ENCODE measurements at regions not wholly inside any gene's neighbourhood (a gene's known extent, or its start where the extent isn't known, plus 50 kb on each side); places are given as distances from the start of the nearest gene placed in this dataset.

DNA sequence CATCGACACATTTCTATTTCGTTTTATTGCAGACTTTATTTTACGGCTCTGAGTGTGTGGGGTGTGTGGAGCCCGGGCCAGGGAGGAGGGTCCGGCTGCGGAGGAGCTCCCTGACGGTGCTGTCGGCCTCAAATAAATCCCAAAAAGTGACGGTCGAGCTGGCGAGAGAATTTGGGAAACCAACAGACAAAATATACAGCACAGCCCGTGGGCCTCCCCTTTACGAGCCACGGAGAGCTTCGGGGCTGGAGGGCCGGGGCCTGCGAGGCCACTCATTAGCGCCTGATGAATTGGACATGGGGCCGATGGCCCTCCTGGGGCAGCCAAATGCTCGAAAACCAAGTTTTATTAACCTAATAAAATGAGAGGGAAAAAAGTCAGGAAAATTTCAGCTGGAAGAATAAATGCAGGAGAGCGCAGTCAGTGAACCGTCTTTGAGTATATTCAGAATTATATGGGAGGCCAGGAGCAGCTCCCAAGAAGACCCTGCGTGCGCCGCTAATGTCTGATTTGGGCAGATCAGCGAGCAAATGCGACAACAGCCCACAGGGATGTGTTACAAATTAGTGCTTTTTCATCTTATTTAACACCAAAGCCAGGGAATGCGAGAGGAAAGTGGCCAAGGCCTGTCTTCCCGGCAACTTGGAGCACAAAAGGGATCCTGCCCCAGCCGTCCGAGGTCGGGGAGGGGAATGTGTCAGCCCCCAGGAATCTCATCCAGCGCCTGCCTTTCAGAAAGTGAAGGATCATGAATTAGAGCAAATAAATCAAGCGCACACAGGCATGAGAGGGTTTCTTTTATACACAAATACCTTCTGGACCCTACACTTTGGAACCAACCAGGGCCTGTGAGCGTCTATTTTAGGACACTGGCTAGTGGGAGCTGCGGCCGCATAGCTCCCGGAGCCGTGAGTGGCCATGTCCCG is 249.1 kb downstream of the C16orf95 start:
- ChIA-PET CTCF (interaction anchor here (0.9 kb wide), 1 partner anchor 11 kb away, joined by 3 read pairs; no protein-coding TSS in a partner anchor), SMC1A (ENCODE audit: uncharacterized antibody, unreplicated experiment) (interaction anchor here (0.9 kb wide), 1 partner anchor 504 kb away, joined by 3 read pairs; no protein-coding TSS in a partner anchor), POLR2A (no interaction called here), RAD21 (ENCODE audit: unreplicated experiment) (no interaction called here)
- BruUV-seq (replicated peaks), result no TSS peak
- Histone ChIP-seq H4K20me1 (ENCODE audit: control insufficient read depth, insufficient read depth) (no peaks in the 10 kb centered on the region), H2AFZ (ENCODE audit: control insufficient read depth, low read depth, low read length) (no peak overlapping the region), H3K79me2 (ENCODE audit: control insufficient read depth, insufficient read depth, low read length) (no peaks in the 10 kb centered on the region), H3K27me3 (replicated peaks in 1 of 2; ENCODE audit: control insufficient read depth in 2 of 2, insufficient read depth in 2 of 2, low read length in 1 of 2) (peaks cover 0 to 6% of the 10 kb centered on the region in 2 experiments; a peak in 3 of 4 replicates), H3K4me3 (no peak overlapping the region), H3K4me2 (ENCODE audit: control insufficient read depth, insufficient read depth) (no peak overlapping the region), H3K27ac (ENCODE audit: control insufficient read depth, insufficient read depth) (no peak overlapping the region), H3K9me3 (replicated peaks; ENCODE audit: control insufficient read depth, insufficient read depth, low read length) (no peaks in the 10 kb centered on the region), H3K9ac (ENCODE audit: control insufficient read depth, insufficient read depth, low read length) (no peak overlapping the region), H3K4me1 (ENCODE audit: control insufficient read depth, insufficient read depth, low read length) (no peaks in the 10 kb centered on the region), H3K36me3 (ENCODE audit: control insufficient read depth in 2 of 2, insufficient read depth in 2 of 2, low read length in 1 of 2) (no peaks in the 10 kb centered on the region)
- in situ Hi-C loops (cut with MboI), result loop anchor here (5.0 kb wide), 1 partner anchor 506 kb away; no protein-coding TSS in a partner anchor
- FAIRE-seq (no peak), ATAC-seq (no peak), DNase-seq (ENCODE audit: low read depth, low spot score) (no peak)
- TF ChIP-seq, protein P1, sequence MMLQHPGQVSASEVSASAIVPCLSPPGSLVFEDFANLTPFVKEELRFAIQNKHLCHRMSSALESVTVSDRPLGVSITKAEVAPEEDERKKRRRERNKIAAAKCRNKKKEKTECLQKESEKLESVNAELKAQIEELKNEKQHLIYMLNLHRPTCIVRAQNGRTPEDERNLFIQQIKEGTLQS (IDR thresholded peaks at IDR 0.05; ENCODE audit: borderline replicate concordance, extremely low read depth, low read depth, low read length), result no peak
- TF ChIP-seq ZNF274 (IDR thresholded peaks at IDR 0.05; ENCODE audit: insufficient read depth, insufficient read length) (no peak), KDM1A (IDR thresholded peaks at IDR 0.05; ENCODE audit: borderline replicate concordance) (no peak), BRCA1 (IDR thresholded peaks at IDR 0.05; ENCODE audit: low read depth, low read length) (no peak)
- intact Hi-C loops (cut with micrococcal nuclease; ENCODE audit: unreplicated experiment), result loop anchor here (10.0 kb wide), 2 partner anchors 193 to 207 kb away; no protein-coding TSS in a partner anchor
- 55% methylated on average over 40 of the region's 40 CpGs for WGBS (ENCODE audit: insufficient coverage, insufficient replicate concordance, low lambda C conversion rate, missing lambda C conversion rate)

DNA sequence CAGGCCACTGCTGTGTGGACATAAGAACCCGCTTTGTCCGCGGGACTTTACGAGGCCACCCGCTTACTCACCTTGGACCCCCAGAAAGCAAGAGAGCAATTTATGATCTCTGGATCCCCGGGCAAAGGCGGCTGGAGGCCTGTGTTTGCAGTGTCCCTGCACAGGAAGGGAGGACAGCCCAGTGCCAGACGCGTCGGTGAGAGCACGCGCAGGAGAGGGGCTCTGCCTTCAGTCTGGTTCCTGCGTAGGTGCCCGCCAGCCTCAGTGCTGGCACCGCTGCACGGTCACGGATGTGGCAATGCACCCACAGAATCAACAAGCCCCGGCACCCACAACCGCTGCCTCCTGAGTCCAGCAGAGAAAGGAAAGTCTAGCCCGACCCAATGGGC is 248.4 kb downstream of the C16orf95 start:
- intact Hi-C loops (cut with micrococcal nuclease; ENCODE audit: unreplicated experiment), result loop anchor here (10.0 kb wide), 2 partner anchors 194 to 206 kb away; no protein-coding TSS in a partner anchor
- Histone ChIP-seq H3K27me3 (replicated peaks in 1 of 2; ENCODE audit: control insufficient read depth in 2 of 2, insufficient read depth in 2 of 2, low read length in 1 of 2) (peaks cover 0 to 6% of the 10 kb centered on the region in 2 experiments; a peak in 3 of 4 replicates), H3K79me2 (ENCODE audit: control insufficient read depth, insufficient read depth, low read length) (no peaks in the 10 kb centered on the region), H4K20me1 (ENCODE audit: control insufficient read depth, insufficient read depth) (no peaks in the 10 kb centered on the region), H3K4me2 (ENCODE audit: control insufficient read depth, insufficient read depth) (no peak overlapping the region), H2AFZ (ENCODE audit: control insufficient read depth, low read depth, low read length) (no peak overlapping the region), H3K4me1 (ENCODE audit: control insufficient read depth, insufficient read depth, low read length) (no peaks in the 10 kb centered on the region), H3K9me3 (replicated peaks; ENCODE audit: control insufficient read depth, insufficient read depth, low read length) (no peaks in the 10 kb centered on the region), H3K4me3 (no peak overlapping the region), H3K36me3 (ENCODE audit: control insufficient read depth in 2 of 2, insufficient read depth in 2 of 2, low read length in 1 of 2) (no peaks in the 10 kb centered on the region), H3K9ac (ENCODE audit: control insufficient read depth, insufficient read depth, low read length) (no peak overlapping the region), H3K27ac (ENCODE audit: control insufficient read depth, insufficient read depth) (no peak overlapping the region)
- no TSS peak for BruUV-seq (replicated peaks)
- RAD21 ChIA-PET (ENCODE audit: unreplicated experiment), result interaction anchor here (0.7 kb wide), 1 partner anchor 96 kb away, joined by 3 read pairs; no protein-coding TSS in a partner anchor
- DNase-seq (ENCODE audit: low read depth, low spot score) (no peak), FAIRE-seq (no peak), ATAC-seq (no peak)
- in situ Hi-C loops (cut with MboI), result loop anchor here (5.0 kb wide), 1 partner anchor 506 kb away; no protein-coding TSS in a partner anchor
- 77% methylated on average over 20 of the region's 20 CpGs for WGBS (ENCODE audit: insufficient coverage, insufficient replicate concordance, low lambda C conversion rate, missing lambda C conversion rate)
- SMC1A ChIA-PET (ENCODE audit: uncharacterized antibody, unreplicated experiment), result interaction anchor here (0.9 kb wide), 1 partner anchor 504 kb away, joined by 3 read pairs; no protein-coding TSS in a partner anchor
- CTCF ChIA-PET, result no interaction called here
- POLR2A ChIA-PET, result no interaction called here
- TF ChIP-seq NR2C2 (IDR thresholded peaks at IDR 0.05; ENCODE audit: borderline replicate concordance, control insufficient read depth, insufficient read length, low read depth), result no peak
- TF ChIP-seq SUPT20H (IDR thresholded peaks at IDR 0.05; ENCODE audit: borderline replicate concordance, control insufficient read depth, low read depth, low read length), result no peak
- TF ChIP-seq, protein P2, sequence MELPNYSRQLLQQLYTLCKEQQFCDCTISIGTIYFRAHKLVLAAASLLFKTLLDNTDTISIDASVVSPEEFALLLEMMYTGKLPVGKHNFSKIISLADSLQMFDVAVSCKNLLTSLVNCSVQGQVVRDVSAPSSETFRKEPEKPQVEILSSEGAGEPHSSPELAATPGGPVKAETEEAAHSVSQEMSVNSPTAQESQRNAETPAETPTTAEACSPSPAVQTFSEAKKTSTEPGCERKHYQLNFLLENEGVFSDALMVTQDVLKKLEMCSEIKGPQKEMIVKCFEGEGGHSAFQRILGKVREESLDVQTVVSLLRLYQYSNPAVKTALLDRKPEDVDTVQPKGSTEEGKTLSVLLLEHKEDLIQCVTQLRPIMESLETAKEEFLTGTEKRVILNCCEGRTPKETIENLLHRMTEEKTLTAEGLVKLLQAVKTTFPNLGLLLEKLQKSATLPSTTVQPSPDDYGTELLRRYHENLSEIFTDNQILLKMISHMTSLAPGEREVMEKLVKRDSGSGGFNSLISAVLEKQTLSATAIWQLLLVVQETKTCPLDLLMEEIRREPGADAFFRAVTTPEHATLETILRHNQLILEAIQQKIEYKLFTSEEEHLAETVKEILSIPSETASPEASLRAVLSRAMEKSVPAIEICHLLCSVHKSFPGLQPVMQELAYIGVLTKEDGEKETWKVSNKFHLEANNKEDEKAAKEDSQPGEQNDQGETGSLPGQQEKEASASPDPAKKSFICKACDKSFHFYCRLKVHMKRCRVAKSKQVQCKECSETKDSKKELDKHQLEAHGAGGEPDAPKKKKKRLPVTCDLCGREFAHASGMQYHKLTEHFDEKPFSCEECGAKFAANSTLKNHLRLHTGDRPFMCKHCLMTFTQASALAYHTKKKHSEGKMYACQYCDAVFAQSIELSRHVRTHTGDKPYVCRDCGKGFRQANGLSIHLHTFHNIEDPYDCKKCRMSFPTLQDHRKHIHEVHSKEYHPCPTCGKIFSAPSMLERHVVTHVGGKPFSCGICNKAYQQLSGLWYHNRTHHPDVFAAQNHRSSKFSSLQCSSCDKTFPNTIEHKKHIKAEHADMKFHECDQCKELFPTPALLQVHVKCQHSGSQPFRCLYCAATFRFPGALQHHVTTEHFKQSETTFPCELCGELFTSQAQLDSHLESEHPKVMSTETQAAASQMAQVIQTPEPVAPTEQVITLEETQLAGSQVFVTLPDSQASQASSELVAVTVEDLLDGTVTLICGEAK (IDR thresholded peaks at IDR 0.05; ENCODE audit: borderline replicate concordance), result no peak
